MM.1S (cell line): ENCODE measurements at regions not wholly inside any gene's neighbourhood (a gene's known extent, or its start where the extent isn't known, plus 50 kb on each side); places are given as distances from the start of the nearest gene placed in this dataset.

Source experiments
- DNase-seq: peaks from one replicate; pipeline ENCODE4 v3.0.0-alpha.2; 2015
- H2AFZ ChIP-seq: fragments of 300-600 bp; sonication (generic); 2 replicates; pipeline ENCODE4 v1.6.0; 2016; ENCODE audit warnings: antibody characterized with exemption, low read length
- H3F3A ChIP-seq: fragments of 300-600 bp; sonication (generic); 2 replicates; pipeline ENCODE4 v1.6.1; 2016; ENCODE audit warnings: mild to moderate bottlenecking, antibody characterized with exemption, low read length, moderate library complexity, mixed read lengths; ENCODE audit not compliant: insufficient read depth
- H3K27ac ChIP-seq: fragments of 300-600 bp; sonication (generic); 2 replicates; pipeline ENCODE4 v1.5.1; 2016; ENCODE audit warnings: mild to moderate bottlenecking, low read length
- H3K27me3 ChIP-seq: fragments of 300-600 bp; sonication (generic); replicated peaks from 2 replicates; pipeline ENCODE4 v1.6.0; 2016; ENCODE audit warnings: low read length; ENCODE audit not compliant: insufficient read depth
- H3K36me3 ChIP-seq: fragments of 300-600 bp; sonication (generic); replicated peaks from 2 replicates; pipeline ENCODE4 v1.6.1; 2016; ENCODE audit warnings: mild to moderate bottlenecking, low read length, mixed read lengths; ENCODE audit not compliant: insufficient read depth
- H3K4me1 ChIP-seq: fragments of 300-600 bp; sonication (generic); 2 replicates; pipeline ENCODE4 v1.6.1; 2016; ENCODE audit warnings: low read length, mixed read lengths
- H3K4me2 ChIP-seq: fragments of 300-600 bp; sonication (generic); 2 replicates; pipeline ENCODE4 v1.6.0; 2016; ENCODE audit warnings: low read depth, low read length
- H3K4me3 ChIP-seq: fragments of 300-600 bp; sonication (generic); 2 replicates; pipeline ENCODE4 v1.5.1; 2016; ENCODE audit warnings: low read length, mixed read lengths
- H3K79me2 ChIP-seq: fragments of 300-600 bp; sonication (generic); 2 replicates; pipeline ENCODE4 v1.6.1; 2016; ENCODE audit warnings: mixed run types, low read length, mixed read lengths
- H3K9ac ChIP-seq: fragments of 300-600 bp; sonication (generic); 2 replicates; pipeline ENCODE4 v1.6.1; 2016; ENCODE audit warnings: low read length, mixed read lengths
- H3K9me2 ChIP-seq: fragments of 300-600 bp; sonication (generic); replicated peaks from 2 replicates; pipeline ENCODE4 v1.6.1; 2016; ENCODE audit warnings: mild to moderate bottlenecking, low read length, mixed read lengths; ENCODE audit not compliant: insufficient read depth
- H3K9me3 ChIP-seq: fragments of 300-600 bp; sonication (generic); replicated peaks from 2 replicates; pipeline ENCODE4 v1.6.1; 2016; ENCODE audit warnings: mild to moderate bottlenecking, low read length, mixed read lengths; ENCODE audit not compliant: insufficient read depth
- H4K20me1 ChIP-seq: fragments of 300-600 bp; sonication (generic); 2 replicates; pipeline ENCODE4 v1.6.1; 2016; ENCODE audit warnings: mild to moderate bottlenecking, low read length, moderate library complexity, mixed read lengths; ENCODE audit not compliant: insufficient read depth
- EZH2 ChIP-seq: fragments of 300-600 bp; sonication (generic); optimal IDR thresholded peaks from 2 replicates; pipeline ENCODE3; 2017; ENCODE audit warnings: low read depth, mild to moderate bottlenecking, antibody characterized with exemption, low read length, mixed read lengths
- EZH2phosphoT487 ChIP-seq: fragments of 300-600 bp; sonication (generic); IDR thresholded peaks from 2 replicates; pipeline ENCODE4 v1.6.1; 2018; ENCODE audit warnings: antibody characterized with exemption, low read length
- TF ChIP-seq, protein P1 (sequence below): fragments of 300-600 bp; sonication (generic); IDR thresholded peaks from 2 replicates; pipeline ENCODE4 v1.5.1; 2016; ENCODE audit warnings: antibody characterized with exemption, low read length, mixed read lengths

DNA sequence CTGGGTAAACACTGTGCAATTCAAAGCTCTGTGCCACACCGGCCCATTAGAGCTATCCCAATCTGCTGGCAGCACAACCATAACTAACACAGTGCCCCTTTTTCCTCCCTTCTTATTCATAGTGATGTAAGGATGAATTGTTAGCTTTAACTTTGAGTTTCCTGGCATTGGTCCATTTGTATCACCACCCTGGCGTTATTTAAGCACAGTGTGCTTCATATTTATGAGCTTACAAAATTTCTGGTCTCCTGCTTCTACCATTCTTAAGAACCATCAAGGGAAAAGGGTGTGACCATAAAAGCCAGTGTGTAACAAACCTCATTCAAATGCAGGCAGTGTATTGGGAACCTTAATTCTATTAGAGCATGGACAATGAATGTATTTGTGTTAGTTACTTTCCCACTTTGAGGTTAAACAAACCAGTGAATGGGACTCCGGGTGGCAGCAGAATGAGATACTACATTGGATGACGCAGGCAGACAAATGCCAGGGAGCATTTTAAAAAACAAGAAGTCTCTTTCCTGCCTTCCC, 222.6 kb downstream of the TMEM161B start:
- H3K4me2 ChIP-seq: no peak overlapping the region
- no peaks in the 10 kb centered on the region for H3K4me1 ChIP-seq
- no peaks in the 10 kb centered on the region for H3F3A ChIP-seq
- no peaks in the 10 kb centered on the region for H4K20me1 ChIP-seq
- H3K9ac ChIP-seq: no peak overlapping the region
- no peak overlapping the region for H2AFZ ChIP-seq
- no peaks in the 10 kb centered on the region for H3K9me2 ChIP-seq
- no peak overlapping the region for H3K4me3 ChIP-seq
- H3K9me3 ChIP-seq: no peaks in the 10 kb centered on the region
- no peak for DNase-seq
- no peak for TF ChIP-seq EZH2
- no peak for TF ChIP-seq EZH2phosphoT487
- TF ChIP-seq, protein P1, sequence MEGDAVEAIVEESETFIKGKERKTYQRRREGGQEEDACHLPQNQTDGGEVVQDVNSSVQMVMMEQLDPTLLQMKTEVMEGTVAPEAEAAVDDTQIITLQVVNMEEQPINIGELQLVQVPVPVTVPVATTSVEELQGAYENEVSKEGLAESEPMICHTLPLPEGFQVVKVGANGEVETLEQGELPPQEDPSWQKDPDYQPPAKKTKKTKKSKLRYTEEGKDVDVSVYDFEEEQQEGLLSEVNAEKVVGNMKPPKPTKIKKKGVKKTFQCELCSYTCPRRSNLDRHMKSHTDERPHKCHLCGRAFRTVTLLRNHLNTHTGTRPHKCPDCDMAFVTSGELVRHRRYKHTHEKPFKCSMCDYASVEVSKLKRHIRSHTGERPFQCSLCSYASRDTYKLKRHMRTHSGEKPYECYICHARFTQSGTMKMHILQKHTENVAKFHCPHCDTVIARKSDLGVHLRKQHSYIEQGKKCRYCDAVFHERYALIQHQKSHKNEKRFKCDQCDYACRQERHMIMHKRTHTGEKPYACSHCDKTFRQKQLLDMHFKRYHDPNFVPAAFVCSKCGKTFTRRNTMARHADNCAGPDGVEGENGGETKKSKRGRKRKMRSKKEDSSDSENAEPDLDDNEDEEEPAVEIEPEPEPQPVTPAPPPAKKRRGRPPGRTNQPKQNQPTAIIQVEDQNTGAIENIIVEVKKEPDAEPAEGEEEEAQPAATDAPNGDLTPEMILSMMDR: no peak
- H3K27ac ChIP-seq: no peak overlapping the region
- no peaks in the 10 kb centered on the region for H3K79me2 ChIP-seq
- no peaks in the 10 kb centered on the region for H3K36me3 ChIP-seq
- H3K27me3 ChIP-seq: no peaks in the 10 kb centered on the region

DNA sequence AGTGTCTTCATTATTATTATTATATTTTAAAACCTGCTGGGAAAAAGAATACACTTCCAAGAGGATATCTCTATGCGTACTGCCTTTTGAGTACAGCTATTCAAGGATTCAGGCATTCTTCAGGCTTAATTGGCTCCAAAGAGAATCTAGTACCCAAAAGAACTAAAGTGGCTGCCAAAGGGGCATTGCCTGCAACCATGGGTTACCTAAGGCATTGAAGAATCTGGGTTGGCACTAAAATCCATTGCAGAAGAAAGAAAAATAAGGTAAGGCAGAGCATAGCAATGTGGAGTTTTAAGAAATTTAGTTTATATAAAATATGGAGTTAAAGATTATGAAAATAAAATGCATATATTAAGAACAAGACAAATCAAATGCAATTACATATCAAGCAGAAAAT, 223.5 kb downstream of the TMEM161B start:
- no peak overlapping the region for H3K4me2 ChIP-seq
- no peak overlapping the region for H2AFZ ChIP-seq
- no peaks in the 10 kb centered on the region for H3K9me3 ChIP-seq
- H3K9me2 ChIP-seq: no peaks in the 10 kb centered on the region
- H3K27ac ChIP-seq: no peak overlapping the region
- no peaks in the 10 kb centered on the region for H4K20me1 ChIP-seq
- no peak for DNase-seq
- H3K9ac ChIP-seq: no peak overlapping the region
- no peaks in the 10 kb centered on the region for H3F3A ChIP-seq
- TF ChIP-seq, protein P1: no peak
- no peak for TF ChIP-seq EZH2
- TF ChIP-seq EZH2phosphoT487: no peak
- no peaks in the 10 kb centered on the region for H3K79me2 ChIP-seq
- no peaks in the 10 kb centered on the region for H3K36me3 ChIP-seq
- no peaks in the 10 kb centered on the region for H3K4me1 ChIP-seq
- no peak overlapping the region for H3K4me3 ChIP-seq
- no peaks in the 10 kb centered on the region for H3K27me3 ChIP-seq

GRCh38 chr5:88034520-88034919, 234.1 kb downstream of the TMEM161B start:
- H3F3A ChIP-seq: no peaks in the 10 kb centered on the region
- no peaks in the 10 kb centered on the region for H3K36me3 ChIP-seq
- no peak overlapping the region for H2AFZ ChIP-seq
- no peak overlapping the region for H3K4me3 ChIP-seq
- TF ChIP-seq, protein P1: no peak
- H3K4me1 ChIP-seq: no peaks in the 10 kb centered on the region
- no peaks in the 10 kb centered on the region for H3K9me2 ChIP-seq
- no peak overlapping the region for H3K9ac ChIP-seq
- no peak for DNase-seq
- H3K79me2 ChIP-seq: no peaks in the 10 kb centered on the region
- no peaks in the 10 kb centered on the region for H3K9me3 ChIP-seq
- no peak overlapping the region for H3K27ac ChIP-seq
- no peak overlapping the region for H3K4me2 ChIP-seq
- H4K20me1 ChIP-seq: no peaks in the 10 kb centered on the region
- H3K27me3 ChIP-seq: no peaks in the 10 kb centered on the region
